Endothelial cell of umbilical vein (primary cell): ENCODE measurements at regions not wholly inside any gene's neighbourhood (a gene's known extent, or its start where the extent isn't known, plus 50 kb on each side); places are given as distances from the start of the nearest gene placed in this dataset.

Experiments
- BruUV-seq: library from RNA; stranded (reverse); fragments of 400-500 nt; replicated peaks from 2 replicates; lab custom pipeline; 2021; lab: Mats Ljungman, UMichigan
- CTCF ChIA-PET: fragments of 300-600, 350-600 bp; sonication (Branson Sonifier 250); formaldehyde crosslinking; loops from one replicate; lab custom pipeline; 2021; ENCODE audit warnings: antibody characterized with exemption, inconsistent platforms; lab: Charles Lee
- POLR2A ChIA-PET: fragments of 300-600, 350-600 bp; sonication (Branson Sonifier 250); formaldehyde crosslinking; loops from one replicate; lab custom pipeline; 2021; ENCODE audit warnings: antibody characterized with exemption, inconsistent platforms; lab: Charles Lee
- DNase-seq: peaks from one replicate; pipeline ENCODE4 v3.0.0-alpha.2; 2011; ENCODE audit warnings: low read depth, low spot score
- FAIRE-seq: peaks from 2 replicates; lab custom pipeline; 2011; peaks lifted over from hg19 to GRCh38; lab: Jason Lieb, UNC
- H2AFZ ChIP-seq: 2 replicates; pipeline ENCODE4 v1.6.0; 2012; ENCODE audit warnings: low read depth, low read length, control low read depth, inconsistent platforms
- H3K27ac ChIP-seq: 2 replicates; pipeline ENCODE4 v1.5.1; 2011; ENCODE audit warnings: low read depth, mild to moderate bottlenecking, control low read depth, low read length, moderate library complexity; ENCODE audit not compliant: insufficient read depth
- H3K27me3 ChIP-seq, 2 experiments: 2 replicates each; pipeline versions ENCODE4 v1.6.0 to v1.6.1; 2011; ENCODE audit warnings: low read length in 2 of 2, mixed read lengths in 1 of 2; ENCODE audit not compliant: control insufficient read depth in 2 of 2, insufficient read depth in 2 of 2
- H3K36me3 ChIP-seq, 2 experiments: 2 replicates in 1 of 2; 3 replicates in 1 of 2; pipeline ENCODE4 v1.5.1; 2011; ENCODE audit warnings: low read length in 2 of 2, mild to moderate bottlenecking in 1 of 2, moderate library complexity in 1 of 2; ENCODE audit not compliant: control insufficient read depth in 2 of 2, insufficient read depth in 2 of 2; ENCODE audit errors: extremely low read depth in 1 of 2
- H3K4me1 ChIP-seq: 3 replicates; pipeline ENCODE4 v1.5.1; 2011; ENCODE audit warnings: mild to moderate bottlenecking, low read length; ENCODE audit not compliant: control insufficient read depth, insufficient read depth; ENCODE audit errors: extremely low read depth
- H3K4me2 ChIP-seq: 2 replicates; pipeline ENCODE4 v1.6.1; 2011; ENCODE audit warnings: low read length, control low read depth, mixed read lengths; ENCODE audit not compliant: insufficient read depth
- H3K4me3 ChIP-seq, 3 experiments: fragments of 200-600 bp in 1 of 3; sonication (generic), shearing (Covaris generic) in 1 of 3; replicated peaks in 1 of 3; 2 replicates each; pipeline ENCODE4 v1.5.1; 2011 to 2016; ENCODE audit warnings: control low read depth in 3 of 3, low read length in 3 of 3, mild to moderate bottlenecking in 2 of 3, inconsistent platforms in 1 of 3, low read depth in 1 of 3, moderate library complexity in 1 of 3; ENCODE audit not compliant: insufficient read depth in 1 of 3
- H3K79me2 ChIP-seq: 2 replicates; pipeline ENCODE4 v1.6.0; 2012; ENCODE audit warnings: low read length, inconsistent platforms; ENCODE audit not compliant: control insufficient read depth, insufficient read depth
- H3K9ac ChIP-seq: replicated peaks from 2 replicates; pipeline ENCODE3; 2011; ENCODE audit warnings: low read length, control low read depth; ENCODE audit not compliant: insufficient read depth; ENCODE audit errors: extremely low read depth
- H3K9me1 ChIP-seq: replicated peaks from 3 replicates; pipeline ENCODE4 v1.6.0; 2011; ENCODE audit warnings: mild to moderate bottlenecking, low read length; ENCODE audit not compliant: control insufficient read depth, insufficient read depth; ENCODE audit errors: extremely low read depth
- H3K9me3 ChIP-seq: replicated peaks from 2 replicates; pipeline ENCODE4 v1.5.1; 2012; ENCODE audit warnings: low read length, inconsistent platforms; ENCODE audit not compliant: control insufficient read depth, insufficient read depth
- H4K20me1 ChIP-seq: replicated peaks from 2 replicates; pipeline ENCODE3; 2011; ENCODE audit warnings: mild to moderate bottlenecking, low read length; ENCODE audit not compliant: control insufficient read depth, insufficient read depth; ENCODE audit errors: extremely low read depth
- CTCF ChIP-seq, 2 donors: IDR thresholded peaks; 1 replicate in 1 of 2; 2 replicates in 1 of 2; pipeline ENCODE4 v1.5.1; 2011; ENCODE audit warnings: low read length in 2 of 2, mild to moderate bottlenecking in 2 of 2, moderate library complexity in 2 of 2, control low read depth in 1 of 2, inconsistent platforms in 1 of 2, low read depth in 1 of 2; ENCODE audit not compliant: insufficient read depth in 1 of 2; ENCODE audit errors: extremely low read depth in 1 of 2
- EZH2 ChIP-seq: IDR thresholded peaks from 2 replicates; pipeline ENCODE4 v1.6.1; 2012; ENCODE audit warnings: borderline replicate concordance, low read depth, mild to moderate bottlenecking, moderate library complexity, low read length, inconsistent platforms; ENCODE audit not compliant: severe bottlenecking
- FOS ChIP-seq: IDR thresholded peaks from 2 replicates; pipeline ENCODE4 v1.6.1; 2011; ENCODE audit warnings: mild to moderate bottlenecking, low read length, moderate library complexity, borderline replicate concordance; ENCODE audit not compliant: insufficient read depth
- GATA2 ChIP-seq: IDR thresholded peaks from 2 replicates; pipeline ENCODE4 v1.7.0; 2011; ENCODE audit warnings: low read depth, mild to moderate bottlenecking, moderate library complexity, mixed read lengths, low read length; ENCODE audit not compliant: insufficient read length, insufficient read depth
- JUN ChIP-seq: IDR thresholded peaks from 2 replicates; pipeline ENCODE4 v1.6.1; 2011; ENCODE audit warnings: borderline replicate concordance, low read depth; ENCODE audit not compliant: insufficient read length, insufficient read depth
- MAX ChIP-seq: IDR thresholded peaks from 2 replicates; pipeline ENCODE4 v1.6.1; 2011; ENCODE audit not compliant: insufficient read depth, insufficient read length
- MYC ChIP-seq: IDR thresholded peaks from one replicate; pipeline ENCODE4 v1.6.1; 2011; ENCODE audit warnings: mild to moderate bottlenecking, low read depth, low read length
- POLR2A ChIP-seq: IDR thresholded peaks from 2 replicates; pipeline ENCODE4 v1.6.1; 2012; ENCODE audit warnings: low read depth, mild to moderate bottlenecking, control low read depth, low read length
- POLR2AphosphoS5 ChIP-seq: IDR thresholded peaks from 2 replicates; pipeline ENCODE4 v1.6.1; 2012; ENCODE audit warnings: low read depth, mild to moderate bottlenecking, control low read depth, low read length, moderate library complexity; ENCODE audit not compliant: insufficient read depth
- dilution Hi-C: fragments of 300-500 bp; cut with MboI; formaldehyde crosslinking; loops from one replicate; pipeline ENCODE4 v1.15.0; 2019; ENCODE audit warnings: low sequenced_read_pairs; ENCODE audit not compliant: extremely low pct_ligation_motif_present
- intact Hi-C: fragments of 100-400 bp; cut with micrococcal nuclease; formaldehyde crosslinking; loops from one replicate; pipeline ENCODE4 v1.10.0; 2022

- ChIA-PET CTCF (no interaction called here), POLR2A (no interaction called here)
- FAIRE-seq: no peak
- Histone ChIP-seq H4K20me1 (no peaks in the 10 kb centered on the region), H3K9me1 (no peaks in the 10 kb centered on the region), H3K27ac (no peak overlapping the region), H3K4me2 (no peak overlapping the region), H3K79me2 (no peaks in the 10 kb centered on the region), H3K9me3 (no peaks in the 10 kb centered on the region), H2AFZ (no peak overlapping the region), H3K36me3 (no peaks in the 10 kb centered on the region), H3K4me3 (no peak overlapping the region), H3K27me3 (no peaks in the 10 kb centered on the region), H3K9ac (no peak overlapping the region), H3K4me1 (no peaks in the 10 kb centered on the region)
- TF ChIP-seq MYC (no peak), GATA2 (no peak), MAX (no peak), EZH2 (no peak), POLR2A (no peak), JUN (no peak), POLR2AphosphoS5 (no peak), CTCF (IDR thresholded peaks at IDR 0.05; ENCODE audit: extremely low read depth in 1 of 2, insufficient read depth in 1 of 2, low read depth in 1 of 2, low read length in 2 of 2) (no peak), FOS (no peak)
- DNase-seq: no peak
- no TSS peak for BruUV-seq
- dilution Hi-C loops (no loop called here), intact Hi-C loops (no loop called here)
These were observed 79.2 kb upstream of the CMKLR1 start for GRCh38 chr12:108418164-108418890.
